WI38 (cell line): ENCODE measurements at regions not wholly inside any gene's neighbourhood (a gene's known extent, or its start where the extent isn't known, plus 50 kb on each side); places are given as distances from the start of the nearest gene placed in this dataset.

Experiments used
- H3K4me3 ChIP-seq: 2 replicates; pipeline ENCODE4 v1.5.1; 2011; ENCODE audit warnings: low read depth, mild to moderate bottlenecking, control low read depth, low read length
- CTCF ChIP-seq: IDR thresholded peaks from 2 replicates; pipeline ENCODE4 v1.5.1; 2012; ENCODE audit warnings: low read depth, mild to moderate bottlenecking, control low read depth, low read length

- TF ChIP-seq CTCF: no peak
- no peak overlapping the region for H3K4me3 ChIP-seq
Observed at GRCh38 chr4:157728215-157728614, 444.6 kb downstream of the GASK1B start.

DNA sequence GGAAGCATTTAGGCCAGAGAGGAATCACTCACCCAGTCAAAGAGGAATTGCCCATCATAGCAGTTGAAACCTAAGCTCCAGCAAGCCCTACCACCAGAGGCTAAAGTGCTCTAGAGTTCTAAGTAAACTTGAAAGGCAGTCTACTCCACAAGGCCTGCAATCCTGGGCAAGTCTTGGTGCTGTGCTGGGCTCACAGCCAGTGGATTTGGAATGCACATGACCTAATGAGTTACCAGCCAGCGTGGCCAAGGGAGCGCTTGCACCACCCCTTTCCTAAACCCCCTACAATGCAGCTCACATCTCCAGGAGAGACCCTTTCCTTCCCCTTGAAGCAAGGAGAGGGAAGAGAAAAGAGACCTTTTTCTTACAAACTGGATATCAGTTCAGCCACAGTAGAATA lies 445.7 kb downstream of the GASK1B start:
- H3K4me3 ChIP-seq: no peak overlapping the region
- no peak for TF ChIP-seq CTCF

- no peak overlapping the region for H3K4me3 ChIP-seq
- no peak for TF ChIP-seq CTCF
Observed at GRCh38 chr4:157722146-157722545, 450.7 kb downstream of the GASK1B start.

- no peak overlapping the region for H3K4me3 ChIP-seq
- TF ChIP-seq CTCF: no peak
Observed at GRCh38 chr4:157713342-157713741, 459.5 kb downstream of the GASK1B start.

DNA sequence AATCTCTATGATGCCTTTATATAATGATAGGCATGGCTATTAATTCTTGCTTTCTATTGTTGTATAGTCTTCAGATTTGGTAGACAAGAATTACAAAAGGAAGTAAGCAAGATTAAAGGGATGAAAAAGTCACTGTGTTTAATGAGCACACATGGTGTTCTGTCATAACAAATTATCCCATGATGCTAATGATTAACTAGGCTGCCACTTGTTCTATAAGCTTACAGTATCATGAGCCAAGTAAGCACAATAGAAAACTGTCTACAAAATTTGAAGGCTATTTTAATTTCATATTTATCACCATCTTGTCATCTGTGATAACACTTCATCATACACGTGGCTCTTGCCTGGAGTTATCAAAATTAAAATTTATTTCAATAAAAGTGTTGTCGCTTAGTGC lies 466.7 kb downstream of the GASK1B start:
- no peak overlapping the region for H3K4me3 ChIP-seq
- TF ChIP-seq CTCF: no peak

DNA sequence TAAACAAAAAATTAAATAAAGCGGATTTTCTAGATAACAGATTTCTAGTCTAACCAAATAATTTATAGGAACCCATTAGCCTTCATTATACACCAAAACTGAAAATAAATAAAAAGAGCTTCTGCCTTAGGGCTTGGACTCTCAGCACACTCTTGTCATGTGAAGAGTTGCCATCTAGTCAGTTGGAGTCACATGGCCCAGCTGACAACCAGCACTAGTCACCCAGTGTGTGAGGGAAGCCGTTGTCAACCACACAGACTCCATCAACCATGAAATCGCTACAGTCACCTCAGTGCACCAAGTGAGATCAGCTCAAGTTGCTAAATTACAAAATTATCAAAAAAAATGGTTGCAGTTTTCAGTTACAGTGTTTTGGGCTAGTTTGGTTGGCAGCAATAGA lies 470.0 kb downstream of the GASK1B start:
- no peak for TF ChIP-seq CTCF
- no peak overlapping the region for H3K4me3 ChIP-seq

- no peak overlapping the region for H3K4me3 ChIP-seq
- no peak for TF ChIP-seq CTCF
Observed at GRCh38 chr4:157701695-157701994, 471.2 kb downstream of the GASK1B start.
